ENCODE measurements at regions not wholly inside any gene's neighbourhood (a gene's known extent, or its start where the extent isn't known, plus 50 kb on each side); places are given as distances from the start of the nearest gene placed in this dataset.

DNA sequence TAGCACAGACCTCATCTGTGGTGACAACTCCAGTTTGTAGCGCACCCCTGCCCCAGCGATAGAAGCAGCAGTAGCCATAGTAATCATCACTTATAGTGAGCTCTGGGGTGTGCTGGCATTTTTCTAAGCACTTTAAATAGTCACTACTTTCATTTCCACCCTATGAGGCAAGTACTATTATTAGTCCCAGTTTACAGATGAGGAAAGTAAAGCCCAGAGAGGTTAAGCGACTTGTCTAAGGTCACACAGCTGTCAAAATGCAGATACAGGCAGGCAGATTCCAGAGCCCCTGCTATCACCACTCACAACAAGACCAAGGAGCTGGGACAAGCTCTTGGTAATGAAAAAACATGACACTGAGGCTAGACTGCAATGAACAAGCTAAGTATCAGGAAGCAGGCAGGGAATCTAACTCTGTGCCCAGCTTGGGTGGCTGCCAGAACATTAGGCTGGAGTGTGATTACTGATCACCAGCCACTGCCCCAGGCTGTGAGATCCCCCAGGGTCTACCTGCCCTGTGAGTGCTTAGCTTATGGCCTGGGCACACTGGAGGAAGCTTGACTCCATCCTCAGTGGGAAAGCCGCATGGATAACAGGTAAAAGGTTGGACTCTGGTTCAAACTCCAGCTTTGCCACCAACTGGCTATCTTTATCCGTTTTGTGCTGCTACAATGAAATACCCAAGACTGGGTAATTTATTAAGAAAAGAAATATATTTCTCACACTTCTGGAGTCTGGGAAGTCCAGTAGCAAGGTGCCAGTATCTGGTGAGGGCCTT lies 561.1 kb downstream of the MN1 start:
- no peaks in the 10 kb centered on the region for H3K36me3 ChIP-seq
- H3K27me3 ChIP-seq = no peaks in the 10 kb centered on the region
- no peak for DNase-seq
- H3K4me3 ChIP-seq = no peak overlapping the region
- H3K27ac ChIP-seq = no peak overlapping the region
- no peak for TF ChIP-seq POLR2A (IDR thresholded peaks at IDR 0.05)
- TF ChIP-seq, protein P1, sequence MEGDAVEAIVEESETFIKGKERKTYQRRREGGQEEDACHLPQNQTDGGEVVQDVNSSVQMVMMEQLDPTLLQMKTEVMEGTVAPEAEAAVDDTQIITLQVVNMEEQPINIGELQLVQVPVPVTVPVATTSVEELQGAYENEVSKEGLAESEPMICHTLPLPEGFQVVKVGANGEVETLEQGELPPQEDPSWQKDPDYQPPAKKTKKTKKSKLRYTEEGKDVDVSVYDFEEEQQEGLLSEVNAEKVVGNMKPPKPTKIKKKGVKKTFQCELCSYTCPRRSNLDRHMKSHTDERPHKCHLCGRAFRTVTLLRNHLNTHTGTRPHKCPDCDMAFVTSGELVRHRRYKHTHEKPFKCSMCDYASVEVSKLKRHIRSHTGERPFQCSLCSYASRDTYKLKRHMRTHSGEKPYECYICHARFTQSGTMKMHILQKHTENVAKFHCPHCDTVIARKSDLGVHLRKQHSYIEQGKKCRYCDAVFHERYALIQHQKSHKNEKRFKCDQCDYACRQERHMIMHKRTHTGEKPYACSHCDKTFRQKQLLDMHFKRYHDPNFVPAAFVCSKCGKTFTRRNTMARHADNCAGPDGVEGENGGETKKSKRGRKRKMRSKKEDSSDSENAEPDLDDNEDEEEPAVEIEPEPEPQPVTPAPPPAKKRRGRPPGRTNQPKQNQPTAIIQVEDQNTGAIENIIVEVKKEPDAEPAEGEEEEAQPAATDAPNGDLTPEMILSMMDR (IDR thresholded peaks at IDR 0.05) = no peak
- peaks cover 0 to 5% (median 0%) of the 10 kb centered on the region in 4 donors for H3K4me1 ChIP-seq
- H3K9me3 ChIP-seq = no peaks in the 10 kb centered on the region

DNA sequence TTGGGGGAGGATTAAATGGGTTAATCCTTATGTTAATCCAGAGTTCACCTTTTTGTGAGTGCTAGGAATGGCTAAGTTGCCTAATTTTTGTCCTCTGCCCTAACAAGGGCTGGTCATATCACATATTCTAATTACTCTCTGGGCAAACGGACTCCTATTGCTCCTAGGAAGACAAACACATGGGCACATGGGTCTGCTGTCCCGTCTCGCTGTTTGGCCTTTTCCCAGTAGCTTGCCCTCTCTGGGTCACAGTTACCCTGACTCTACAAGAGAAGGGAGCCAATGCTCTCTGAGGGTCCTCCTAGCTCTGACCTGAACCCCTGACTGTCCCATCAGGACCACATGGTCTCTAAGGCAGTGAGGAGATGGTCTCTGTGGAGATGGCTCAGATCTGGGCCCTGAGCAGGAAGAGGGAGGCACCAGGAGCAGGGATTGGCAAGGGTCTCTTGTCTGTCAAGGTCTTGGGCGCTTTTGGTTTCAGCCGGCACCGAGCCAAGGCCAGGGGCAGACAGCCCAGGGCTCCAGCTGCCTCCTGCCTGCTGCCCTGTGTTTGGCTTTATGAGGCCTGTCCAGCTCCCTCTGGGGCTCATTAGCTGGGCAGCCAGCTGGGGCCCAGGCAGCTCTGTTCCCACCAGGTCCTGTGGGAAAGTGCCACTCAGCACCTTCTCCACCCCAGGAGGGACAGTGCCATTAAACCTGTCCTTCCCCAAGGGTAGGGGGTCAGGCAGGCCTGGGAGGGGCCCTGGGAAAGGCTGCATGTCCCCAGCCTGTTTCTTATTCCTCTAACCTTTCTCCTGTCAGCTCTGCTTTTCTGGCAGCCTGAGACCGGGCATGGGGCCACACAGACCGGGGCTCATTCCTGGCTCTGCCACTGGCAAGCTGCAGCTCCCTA lies 559.9 kb downstream of the MN1 start:
- Histone ChIP-seq H3K27me3 (no peaks in the 10 kb centered on the region), H3K9me3 (no peaks in the 10 kb centered on the region), H3K27ac (no peak overlapping the region), H3K4me3 (no peak overlapping the region), H3K36me3 (no peaks in the 10 kb centered on the region), H3K4me1 (peaks cover 0 to 5% (median 0%) of the 10 kb centered on the region in 4 donors)
- no peak for TF ChIP-seq POLR2A (IDR thresholded peaks at IDR 0.05)
- TF ChIP-seq, protein P1 (IDR thresholded peaks at IDR 0.05) = no peak
- no peak for DNase-seq

DNA sequence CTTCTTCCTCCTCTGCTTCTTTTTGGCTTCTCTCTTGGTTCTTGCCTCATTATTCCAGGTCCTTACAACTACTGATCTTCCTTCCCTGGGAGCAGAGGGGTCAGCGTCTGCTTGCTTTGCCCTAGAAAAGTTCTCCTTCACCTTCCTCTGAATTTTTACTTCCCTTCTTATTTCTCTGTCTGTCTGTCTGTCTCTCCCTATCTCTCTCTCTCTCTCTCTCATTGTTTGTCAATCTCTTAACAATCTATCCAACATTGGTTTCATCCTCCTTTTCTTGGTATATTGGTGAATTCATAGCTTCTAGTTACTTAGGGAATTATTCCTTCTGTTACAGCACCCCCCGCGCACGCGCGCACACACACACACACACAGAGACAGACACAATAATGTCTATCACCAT lies 559.1 kb downstream of the MN1 start:
- Histone ChIP-seq H3K27me3 (no peaks in the 10 kb centered on the region), H3K27ac (no peak overlapping the region), H3K4me3 (no peak overlapping the region), H3K4me1 (peaks cover 0 to 5% (median 0%) of the 10 kb centered on the region in 4 donors), H3K9me3 (no peaks in the 10 kb centered on the region), H3K36me3 (no peaks in the 10 kb centered on the region)
- no peak for TF ChIP-seq POLR2A (IDR thresholded peaks at IDR 0.05)
- TF ChIP-seq, protein P1 (IDR thresholded peaks at IDR 0.05) = no peak
- no peak for DNase-seq

DNA sequence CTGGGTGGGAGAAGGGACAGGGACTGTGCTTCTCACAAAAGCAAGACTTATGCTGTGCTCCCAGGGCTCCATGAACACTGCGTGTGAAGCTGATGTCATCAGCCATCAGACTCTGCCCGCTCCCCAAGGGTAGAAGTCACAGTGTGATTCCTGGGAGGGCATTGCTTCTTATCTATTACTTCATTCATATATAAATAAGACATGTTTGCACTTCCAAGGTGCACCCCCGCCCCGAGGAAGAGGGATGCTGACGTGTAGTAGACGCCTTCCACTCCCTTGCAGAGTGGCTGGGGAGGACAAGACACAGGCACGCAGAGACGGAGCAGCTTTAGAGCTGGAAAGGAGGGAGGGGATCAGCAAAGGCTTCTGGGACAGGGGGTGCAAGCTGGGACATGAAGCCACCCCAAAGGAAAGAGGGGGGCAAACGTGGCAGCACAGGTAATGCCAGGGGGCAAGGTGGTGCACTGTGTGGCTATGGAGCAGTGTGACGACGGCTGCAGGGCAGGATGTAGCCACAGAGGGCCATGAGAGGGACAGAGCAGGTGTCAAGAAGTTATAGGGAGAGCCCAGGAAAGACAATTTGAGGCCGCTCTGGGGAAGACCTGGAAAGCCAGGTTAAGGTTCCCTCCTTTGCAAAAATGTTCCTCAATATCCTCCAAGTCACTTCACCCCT lies 558.5 kb downstream of the MN1 start:
- Histone ChIP-seq H3K27me3 (no peaks in the 10 kb centered on the region), H3K4me3 (no peak overlapping the region), H3K36me3 (no peaks in the 10 kb centered on the region), H3K4me1 (peaks cover 0 to 5% (median 0%) of the 10 kb centered on the region in 4 donors), H3K27ac (no peak overlapping the region), H3K9me3 (no peaks in the 10 kb centered on the region)
- DNase-seq = peak in 1 of 3 donors; percentile 60
- TF ChIP-seq, protein P1 (IDR thresholded peaks at IDR 0.05) = no peak
- no peak for TF ChIP-seq POLR2A (IDR thresholded peaks at IDR 0.05)

DNA sequence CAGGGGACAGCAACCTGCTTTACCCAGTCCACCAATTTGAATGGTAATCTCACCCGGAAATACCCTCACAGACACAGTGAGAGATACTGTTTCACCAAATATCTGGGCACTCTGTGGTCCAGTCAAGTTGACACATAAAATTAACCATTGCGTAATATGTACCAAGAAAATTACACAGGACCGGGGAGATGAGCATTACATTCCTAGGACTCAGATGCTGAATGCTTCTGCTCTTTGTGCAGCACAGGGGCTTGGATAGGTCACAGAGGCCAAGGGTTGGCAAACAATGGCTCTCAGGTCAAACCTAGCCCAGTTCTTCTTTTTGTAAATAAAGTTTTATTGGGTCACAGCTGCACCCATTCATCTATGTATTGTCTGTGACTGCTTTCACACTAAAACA lies 557.2 kb downstream of the MN1 start:
- Histone ChIP-seq H3K27ac (no peak overlapping the region), H3K27me3 (no peaks in the 10 kb centered on the region), H3K9me3 (no peaks in the 10 kb centered on the region), H3K4me1 (no peaks in the 10 kb centered on the region), H3K36me3 (no peaks in the 10 kb centered on the region), H3K4me3 (no peak overlapping the region)
- DNase-seq = no peak
- TF ChIP-seq, protein P1 (IDR thresholded peaks at IDR 0.05) = no peak
- TF ChIP-seq POLR2A (IDR thresholded peaks at IDR 0.05) = no peak

All from Peyer's patch (tissue), 4 donors.